ENCODE measurements at regions not wholly inside any gene's neighbourhood (a gene's known extent, or its start where the extent isn't known, plus 50 kb on each side); places are given as distances from the start of the nearest gene placed in this dataset.
A peak's percentile ranks its signal among the peaks of the same experiment; 100 is the strongest.
"Not testable (repeated sequence)": the region's sequence is repeated elsewhere in the genome, so short reads cannot be mapped to it uniquely, and the experiment has no call there.

DNA sequence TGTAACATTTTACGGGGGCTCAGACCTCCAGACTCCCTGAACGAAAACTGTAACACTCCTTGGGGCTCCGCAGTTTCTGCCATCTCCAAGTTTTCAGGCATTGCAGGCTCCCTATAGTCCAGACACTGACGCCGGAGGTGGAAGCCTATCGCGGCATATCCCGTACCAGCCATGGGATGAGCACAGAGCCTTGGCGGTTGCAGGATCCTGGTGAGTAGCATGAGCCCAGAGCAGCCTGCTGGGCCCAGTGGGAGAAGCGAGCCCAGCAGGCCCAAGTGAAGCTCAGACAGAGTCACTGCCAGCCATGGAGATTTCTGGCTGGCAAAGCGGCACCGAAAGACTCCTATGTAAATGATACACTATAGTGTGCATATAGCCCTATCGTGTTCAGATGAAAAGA lies 446.8 kb downstream of the COL11A1 start:
- no peak for DNase-seq (ENCODE audit: low spot score)

DNA sequence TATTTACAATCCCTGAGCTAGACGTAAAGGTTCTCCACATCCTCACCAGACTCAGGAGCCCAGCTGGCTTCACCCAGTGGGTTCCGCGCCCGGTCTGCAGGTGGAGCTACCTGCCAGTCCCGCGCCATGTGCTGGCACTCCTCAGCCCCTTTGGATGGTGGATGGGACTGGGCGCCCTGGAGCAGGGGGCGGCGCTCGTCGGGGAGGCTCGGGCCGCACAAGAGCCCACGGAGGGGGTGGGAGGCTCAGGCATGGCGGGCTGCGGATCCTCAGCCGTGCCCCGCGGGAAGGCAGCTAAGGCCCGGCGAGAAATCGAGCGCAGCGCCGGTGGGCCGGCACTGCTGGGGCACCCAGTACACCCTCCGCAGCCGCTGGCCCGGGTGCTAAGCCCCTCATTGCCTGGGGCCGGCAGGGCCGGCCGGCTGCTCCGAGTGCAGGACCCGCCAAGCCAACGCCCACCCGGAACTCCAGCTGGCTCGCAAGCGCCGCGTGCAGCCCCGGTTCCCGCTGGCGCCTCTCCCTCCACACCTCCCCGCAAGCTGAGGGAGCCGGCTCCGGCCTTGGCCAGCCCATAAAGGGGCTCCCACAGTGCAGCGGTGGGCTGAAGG lies 448.3 kb downstream of the COL11A1 start:
- not testable (repeated sequence) for DNase-seq (ENCODE audit: low spot score)

DNA sequence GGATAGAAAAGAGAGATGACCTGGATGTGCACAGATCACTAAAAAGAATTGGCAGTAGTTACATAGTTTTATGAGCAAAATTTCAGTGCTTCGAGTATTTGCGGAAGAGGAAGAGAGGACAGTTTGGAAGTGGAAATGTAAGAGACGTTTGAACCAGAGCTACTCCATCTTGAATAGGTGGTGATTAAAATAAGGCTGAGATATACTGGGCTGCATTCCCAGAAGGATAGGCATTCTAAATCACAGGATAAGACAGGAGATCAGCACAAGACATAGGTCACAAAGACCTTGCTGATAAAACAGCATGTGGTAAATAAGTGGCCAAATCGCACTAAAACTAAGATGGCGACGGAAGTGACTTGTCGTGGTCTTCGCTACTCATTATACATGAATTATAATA lies 453.3 kb downstream of the COL11A1 start:
- DNase-seq (ENCODE audit: low spot score): no peak

DNA sequence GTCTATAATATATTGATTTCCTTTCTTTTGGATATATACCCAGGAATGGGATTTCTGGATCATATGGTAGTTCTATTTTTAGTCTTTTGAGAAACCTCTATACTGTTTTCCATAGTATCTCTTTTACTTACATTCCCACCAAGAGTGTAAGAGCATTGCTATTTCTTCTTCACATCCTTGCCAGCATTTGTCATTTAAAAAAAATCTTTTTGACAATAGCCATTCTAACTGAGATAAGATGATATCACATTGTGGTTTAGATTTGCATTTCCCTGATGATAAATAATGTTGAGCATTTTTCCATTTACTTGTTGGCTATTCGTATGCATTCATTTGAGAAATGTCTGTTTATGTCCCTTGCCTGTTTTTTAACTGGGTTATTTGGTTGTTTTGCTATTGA lies 467.4 kb downstream of the COL11A1 start:
- DNase-seq (ENCODE audit: low spot score): no peak

DNA sequence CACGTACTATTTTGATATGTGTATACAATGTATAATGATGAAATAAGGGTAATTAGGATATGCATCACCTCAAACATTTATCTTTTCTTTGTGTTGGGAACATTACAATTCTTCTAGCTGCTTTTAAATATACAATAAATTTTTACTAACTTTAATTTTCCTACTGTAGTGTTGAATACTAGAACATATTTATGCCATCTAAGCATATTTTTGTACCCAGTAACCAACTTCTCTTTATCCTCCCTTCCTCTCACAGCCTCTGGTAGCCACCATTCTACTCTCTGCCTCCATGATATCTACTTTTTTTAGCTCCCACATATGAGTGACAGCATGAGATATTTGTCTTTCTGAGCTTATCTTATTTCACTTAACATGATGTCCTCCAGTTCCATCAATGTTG lies 468.0 kb downstream of the COL11A1 start:
- DNase-seq (ENCODE audit: low spot score): no peak

DNA sequence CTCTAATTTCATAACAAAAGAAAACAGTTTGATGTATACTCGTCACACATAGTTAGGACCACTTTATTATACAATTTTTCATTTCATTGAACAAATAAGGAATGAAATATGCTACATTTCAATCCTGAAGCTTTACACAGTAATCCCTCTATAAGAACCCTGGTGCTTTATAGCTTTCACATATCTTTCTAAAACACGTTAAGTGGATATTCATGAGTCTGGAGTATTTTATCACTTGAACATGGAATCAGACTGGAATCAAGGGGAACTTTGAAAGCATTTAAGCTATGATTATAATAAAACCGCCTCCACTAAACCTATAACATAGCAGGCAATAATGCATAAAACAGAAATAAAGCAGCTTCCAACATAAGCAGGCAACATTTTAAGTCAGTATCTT lies 476.6 kb downstream of the COL11A1 start:
- no peak for DNase-seq (ENCODE audit: low spot score)

DNA sequence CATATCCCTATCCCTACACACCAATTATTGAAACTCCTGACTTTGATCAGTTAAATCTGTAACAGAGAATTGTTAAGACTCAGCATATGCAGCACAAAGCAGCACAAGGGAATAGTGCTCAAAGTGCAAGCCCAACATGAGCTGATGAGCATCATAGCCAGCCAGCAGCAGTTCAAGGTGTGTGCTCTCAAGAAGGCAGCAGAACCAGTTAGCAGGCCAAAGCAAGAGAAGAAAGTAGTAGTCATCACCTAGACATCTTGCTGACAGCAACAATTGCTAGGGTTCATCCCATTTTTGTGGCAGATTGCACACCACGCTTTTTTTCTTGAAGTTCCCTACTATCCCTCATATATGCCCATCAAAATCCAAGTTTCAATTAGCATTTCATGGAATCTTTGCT lies 478.3 kb downstream of the COL11A1 start:
- DNase-seq (ENCODE audit: low spot score): no peak

DNA sequence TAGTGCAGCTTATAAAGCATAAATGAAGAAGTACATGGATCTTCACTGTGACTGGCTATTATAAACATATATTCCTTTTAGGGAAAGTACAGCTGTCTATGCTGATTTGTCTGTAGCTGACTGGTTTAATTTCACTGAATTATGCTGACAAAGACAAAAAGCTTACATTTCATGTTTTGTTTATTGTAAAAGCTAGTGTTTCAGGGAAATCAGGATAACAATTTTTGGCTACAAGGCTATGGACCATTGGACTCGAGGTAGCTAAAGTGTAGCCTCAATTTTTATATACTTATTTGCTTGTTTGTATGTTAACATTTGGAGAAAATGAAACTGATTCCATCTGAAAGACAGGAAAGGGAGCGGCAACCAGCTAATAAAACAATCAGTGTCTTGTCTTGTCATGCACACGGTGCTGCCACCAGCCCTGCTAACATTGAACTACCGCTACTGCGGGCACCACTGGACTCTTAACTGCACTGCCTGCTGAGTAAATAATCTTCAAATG lies 480.2 kb downstream of the COL11A1 start:
- DNase-seq (ENCODE audit: low spot score): peak; percentile 49

DNA sequence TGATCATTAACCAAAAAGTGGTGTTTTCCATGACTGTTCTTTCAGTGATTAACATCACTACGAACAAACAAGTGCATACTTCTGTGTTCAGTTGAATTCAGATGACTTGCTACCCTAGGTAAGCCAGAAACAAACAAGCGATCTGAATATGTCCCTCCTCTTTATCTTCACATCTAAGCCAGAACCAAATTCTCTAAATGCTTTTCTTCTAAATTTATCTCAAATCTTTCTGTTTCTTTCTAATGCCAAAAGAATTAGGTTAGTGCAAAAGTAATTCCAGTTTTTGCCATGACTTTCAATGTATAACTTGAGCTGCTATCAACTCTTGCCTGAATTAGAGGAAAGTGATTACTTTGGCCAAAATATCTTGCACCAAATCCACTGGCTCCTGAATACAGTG lies 481.2 kb downstream of the COL11A1 start:
- no peak for DNase-seq (ENCODE audit: low spot score)

DNA sequence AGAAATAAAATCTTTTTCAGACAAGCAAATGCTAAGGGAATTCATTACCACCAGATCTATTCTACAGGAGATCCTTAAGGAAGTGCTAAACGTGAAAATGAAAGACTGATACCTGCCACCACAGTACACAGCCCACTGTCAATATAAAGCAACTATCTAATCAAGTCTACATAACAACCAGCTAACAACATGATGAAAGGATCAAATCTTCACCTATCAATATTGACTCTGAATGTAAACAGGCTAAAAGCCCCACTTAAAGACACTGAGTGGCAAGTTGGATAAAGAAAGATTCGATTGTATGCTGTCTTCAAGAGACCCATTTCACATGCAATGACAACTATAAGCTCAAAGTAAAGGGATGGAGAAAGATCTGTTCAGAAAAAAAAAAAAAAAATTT lies 492.4 kb downstream of the COL11A1 start:
- no peak for DNase-seq (ENCODE audit: low spot score)

DNA sequence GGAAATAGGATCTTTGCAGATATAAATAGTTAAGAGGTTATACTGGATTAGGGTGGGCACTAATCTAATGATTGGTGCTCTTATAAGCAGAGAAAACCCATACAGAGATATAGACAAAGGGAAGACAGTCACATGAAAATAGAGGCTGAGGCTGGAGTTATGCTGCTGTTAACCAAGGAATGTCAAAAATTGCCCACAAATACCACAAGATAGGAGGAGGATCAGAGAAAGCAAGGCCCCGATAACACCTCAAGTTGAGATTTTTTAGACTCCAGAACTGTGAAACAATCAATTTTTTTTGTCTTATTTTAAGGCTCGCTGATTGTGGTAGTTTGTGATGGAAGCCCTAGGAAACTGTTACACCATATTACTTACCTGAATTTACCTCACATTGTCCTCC lies 513.2 kb downstream of the COL11A1 start:
- no peak for DNase-seq (ENCODE audit: low spot score)

DNA sequence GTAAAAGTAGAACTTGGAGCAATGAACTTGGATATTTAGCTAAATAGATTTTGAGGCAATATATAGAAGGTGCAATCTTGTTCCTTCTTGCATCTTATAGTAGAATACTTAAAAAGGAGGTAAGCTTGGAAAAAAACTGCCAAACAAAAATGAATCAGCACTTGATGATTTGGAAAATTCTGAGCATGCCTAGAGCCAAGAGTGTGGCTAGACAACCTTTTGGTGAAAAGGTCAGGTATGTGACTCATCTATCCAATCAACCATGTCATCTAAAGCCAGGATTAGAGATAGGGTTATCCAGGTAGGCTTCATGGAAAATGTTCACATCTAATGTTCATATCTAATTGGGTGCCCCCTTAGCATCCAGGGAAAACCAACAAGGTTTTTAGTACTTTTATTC lies 515.0 kb downstream of the COL11A1 start:
- DNase-seq (ENCODE audit: low spot score): no peak

DNA sequence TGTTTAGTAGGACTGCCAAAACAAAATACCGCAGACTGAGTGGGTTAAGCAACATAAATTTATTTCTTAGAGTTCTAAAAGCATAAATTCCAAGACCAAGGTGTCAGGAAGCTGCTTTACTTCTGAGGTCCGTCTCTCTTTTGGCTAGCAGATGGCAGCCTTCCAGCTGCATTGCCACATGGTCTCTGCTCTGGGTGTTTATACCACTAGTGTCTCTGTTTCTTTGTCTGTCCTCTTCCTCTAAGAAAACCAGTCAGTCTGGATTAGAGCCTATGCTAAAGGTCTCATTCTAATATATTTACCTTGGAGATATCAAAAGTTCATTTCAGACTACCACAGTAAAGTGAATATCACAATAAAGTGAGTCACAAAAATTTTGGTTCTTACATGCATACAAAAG lies 519.8 kb downstream of the COL11A1 start:
- no peak for DNase-seq (ENCODE audit: low spot score)

DNA sequence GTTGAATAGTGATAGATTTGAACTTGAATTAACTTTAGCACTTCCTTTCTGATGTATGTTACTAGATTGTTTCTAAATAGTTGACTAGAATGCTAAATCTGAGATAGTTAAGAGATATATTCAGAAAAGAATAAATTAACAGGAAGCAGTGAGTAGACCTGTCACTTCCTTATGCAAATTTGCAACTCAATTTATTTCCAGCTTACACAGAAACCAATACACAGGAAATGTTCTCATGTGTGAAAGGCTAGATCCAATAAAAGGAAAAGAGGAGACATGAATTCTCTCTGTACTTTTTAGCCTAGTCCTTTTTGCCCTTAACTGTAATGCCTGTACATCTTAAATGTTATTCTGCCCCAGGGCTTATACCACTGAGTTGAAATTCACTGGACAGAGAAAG lies 522.3 kb downstream of the COL11A1 start:
- no peak for DNase-seq (ENCODE audit: low spot score)

DNA sequence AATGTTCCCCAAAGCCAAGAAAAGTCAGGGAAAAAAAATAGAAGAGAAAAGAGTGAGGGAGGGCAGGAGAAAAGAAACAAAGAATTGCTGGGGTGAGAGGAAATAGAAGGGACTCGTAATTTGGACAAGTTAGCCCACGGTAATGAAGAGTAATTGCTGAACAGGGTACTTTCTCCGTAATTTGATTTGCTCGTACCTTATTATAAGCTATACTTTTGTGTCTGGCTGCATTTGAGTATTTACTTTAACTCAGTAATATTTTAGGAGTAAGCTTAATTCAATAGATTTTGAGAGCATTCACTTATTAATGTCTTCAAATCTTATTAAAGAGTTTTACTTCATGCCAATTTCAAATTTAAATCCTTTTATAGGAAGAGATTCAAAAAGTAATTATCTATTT lies 527.5 kb downstream of the COL11A1 start:
- DNase-seq (ENCODE audit: low spot score): peak; percentile 7

DNA sequence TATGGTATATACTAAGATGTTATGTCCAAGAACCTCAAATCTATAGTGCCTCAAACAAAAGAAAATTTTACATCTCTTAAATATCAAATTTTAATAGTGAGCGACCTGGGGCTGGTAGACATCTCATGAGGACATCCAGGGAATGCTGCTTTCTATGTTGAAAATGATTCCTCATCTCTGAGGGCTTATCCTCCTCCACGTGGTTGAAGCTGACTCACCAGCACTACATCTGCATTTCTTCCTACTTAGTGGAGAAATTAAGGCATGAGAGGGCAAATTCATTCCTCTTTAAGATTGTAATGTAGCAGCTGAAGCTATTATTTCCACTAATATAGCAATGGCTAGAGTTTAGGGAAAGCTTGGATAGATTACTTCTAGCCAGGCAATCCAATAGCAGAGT lies 529.5 kb downstream of the COL11A1 start:
- no peak for DNase-seq (ENCODE audit: low spot score)

DNA sequence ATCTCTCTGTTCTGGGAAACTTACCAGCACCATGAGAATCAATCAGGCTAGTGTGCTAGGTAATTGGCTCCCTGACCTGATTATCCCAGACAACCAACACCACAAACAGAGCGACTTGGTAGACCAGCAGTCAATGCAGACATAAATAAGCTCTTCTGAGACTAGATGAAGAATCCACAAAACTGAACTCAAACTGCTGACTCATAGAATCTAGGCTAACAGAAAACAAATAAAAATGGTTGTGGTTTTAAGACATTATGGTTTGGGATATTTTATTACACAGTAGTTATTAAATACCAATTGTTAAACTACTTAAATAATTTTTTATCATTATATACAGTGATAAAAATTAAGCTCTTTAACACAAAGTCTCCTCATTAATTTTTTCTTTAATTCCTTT lies 535.7 kb downstream of the COL11A1 start:
- no peak for DNase-seq (ENCODE audit: low spot score)

DNA sequence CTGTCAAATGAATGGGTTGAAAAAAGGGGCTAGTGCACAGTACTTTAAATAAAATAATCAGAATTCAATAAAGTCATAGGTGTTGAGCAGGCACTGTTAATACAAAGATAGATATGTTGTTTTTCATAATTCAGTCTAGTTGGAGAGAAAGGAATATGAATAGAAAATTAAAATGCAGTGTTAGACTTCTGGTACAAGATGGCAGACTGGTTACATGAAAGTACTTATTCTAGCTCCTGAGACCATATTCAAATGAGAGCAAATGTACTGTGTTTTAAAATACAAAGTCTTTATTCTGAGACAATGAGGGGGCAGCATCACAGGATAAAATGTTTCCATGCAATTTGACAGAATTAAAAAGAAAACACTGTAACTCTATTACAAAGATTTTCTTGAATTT lies 542.1 kb downstream of the COL11A1 start:
- DNase-seq (ENCODE audit: low spot score): no peak

DNA sequence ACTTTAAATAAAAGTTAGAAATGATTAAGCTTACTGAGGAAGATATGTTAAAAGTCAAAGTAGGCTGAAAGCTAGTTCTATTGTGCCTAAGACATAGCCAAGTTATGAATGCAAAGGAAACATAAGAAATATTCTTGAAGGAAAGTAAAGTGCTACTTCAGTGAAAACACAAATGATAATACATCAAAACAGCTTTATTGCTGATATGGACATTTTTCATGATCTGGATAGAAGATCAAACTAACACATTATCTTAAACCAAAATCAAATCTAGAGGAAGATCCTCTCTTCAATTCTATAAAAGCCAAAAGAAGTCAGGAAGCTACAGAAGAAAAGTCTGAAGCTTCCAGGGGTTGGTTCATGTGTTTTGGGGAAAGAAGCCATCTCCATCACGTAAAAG lies 545.9 kb downstream of the COL11A1 start:
- no peak for DNase-seq (ENCODE audit: low spot score)

DNA sequence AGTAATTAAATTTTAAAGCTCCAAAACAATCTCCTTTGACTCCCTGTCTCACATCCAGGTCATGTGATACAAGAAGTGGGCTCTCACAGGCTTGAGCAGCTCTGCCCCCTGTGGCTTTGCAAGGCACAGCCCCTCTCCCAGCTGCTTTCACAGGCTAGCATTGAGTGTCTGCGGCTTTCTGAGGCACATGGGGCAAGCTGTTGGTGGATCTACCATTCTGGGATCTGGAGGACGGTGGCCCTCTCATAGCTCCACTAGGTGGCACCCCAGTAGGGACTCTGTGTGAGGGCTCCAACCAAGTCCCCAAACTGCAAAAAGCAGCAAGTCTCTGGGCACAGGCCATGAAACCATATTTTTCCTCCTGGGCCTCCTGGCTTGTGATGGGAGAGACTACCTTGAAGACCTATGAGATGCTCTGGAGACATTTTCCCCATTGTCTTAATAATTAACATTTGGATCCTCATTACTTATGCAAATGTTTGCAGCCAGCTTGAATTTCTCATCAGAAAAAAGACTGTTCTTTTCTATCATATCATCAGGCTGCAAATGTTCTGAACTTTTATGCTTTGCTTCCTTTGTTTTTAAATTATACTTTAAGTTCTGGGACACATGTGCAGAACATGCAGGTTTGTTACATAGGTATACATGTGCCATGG lies 554.1 kb upstream of the OLFM3 start:
- DNase-seq (ENCODE audit: low spot score): peak; percentile 18

DNA sequence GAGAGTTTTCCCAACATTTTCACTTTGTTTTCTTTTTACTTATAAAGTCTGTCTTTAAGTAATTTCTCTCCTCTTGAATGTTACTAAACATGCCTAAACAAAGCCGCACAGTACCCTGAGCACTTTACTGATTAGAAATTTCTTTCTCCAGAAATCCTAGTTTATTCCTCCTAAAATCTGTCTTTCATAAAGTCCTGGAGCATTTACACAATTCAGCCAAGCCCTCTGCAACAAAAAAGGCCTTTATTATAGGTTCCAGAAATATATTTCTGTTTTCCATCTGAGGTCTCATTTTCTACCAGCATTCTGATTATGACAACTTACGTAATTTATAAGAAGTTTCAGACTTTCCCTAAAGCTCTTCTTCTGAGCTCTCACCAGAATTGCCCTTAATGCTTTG lies 549.5 kb upstream of the OLFM3 start:
- DNase-seq (ENCODE audit: low spot score): no peak

DNA sequence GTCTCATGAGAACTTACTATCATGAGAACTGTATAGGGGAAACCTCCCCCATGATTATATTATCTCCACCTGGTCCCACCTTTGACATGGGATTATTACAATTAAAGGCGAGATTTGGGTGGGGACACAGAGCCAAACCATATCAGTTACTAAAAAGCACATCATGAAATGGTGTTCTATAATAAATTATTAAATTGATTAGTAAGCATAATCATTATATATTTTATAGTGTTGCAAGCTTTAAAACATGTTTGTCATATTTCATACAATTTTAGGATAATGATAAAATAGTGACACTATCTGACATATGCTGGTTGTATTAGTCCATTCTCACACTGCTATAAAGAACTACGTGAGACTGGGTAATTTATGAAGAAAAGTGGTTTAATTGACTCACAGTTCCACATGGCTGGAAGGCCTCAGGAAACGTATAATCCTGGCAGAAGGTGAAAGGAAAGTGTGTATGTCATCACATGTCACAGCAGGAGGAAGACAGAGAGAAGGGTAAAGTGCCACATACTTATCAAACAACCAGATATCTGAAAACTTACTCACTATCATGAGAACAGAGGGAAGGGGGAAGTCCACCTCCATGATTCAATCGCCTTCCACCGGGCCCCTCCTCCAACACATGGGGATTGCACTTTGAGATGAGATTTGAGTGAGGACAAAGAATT lies 539.2 kb upstream of the OLFM3 start:
- DNase-seq (ENCODE audit: low spot score): no peak

DNA sequence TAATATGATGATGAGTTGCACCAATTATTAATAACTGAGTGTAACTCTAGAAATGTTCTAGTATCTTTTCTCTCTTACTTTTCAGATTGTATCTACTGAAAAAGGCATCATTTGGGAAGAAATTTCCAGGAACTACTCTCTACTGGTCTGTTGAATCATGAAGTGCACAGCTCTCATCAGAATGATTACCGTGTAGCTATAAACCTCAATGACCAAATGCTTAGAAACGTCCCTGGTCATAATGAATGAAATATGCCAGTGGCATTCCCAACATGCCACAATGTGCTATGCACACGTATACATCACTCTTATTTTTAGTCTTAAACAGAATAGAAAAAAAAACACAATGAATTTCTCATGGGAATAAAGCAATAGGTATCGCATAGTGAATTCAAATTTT lies 534.3 kb upstream of the OLFM3 start:
- no peak for DNase-seq (ENCODE audit: low spot score)

Data from SK-N-DZ (cell line).